Activated naive CD8-positive, alpha-beta T cell treated with anti-CD3 and anti-CD28 coated beads, Interleukin-2, amount 10 ng/mL, durations not matched to agents 7 days and 5 days (primary cell): ENCODE measurements at regions not wholly inside any gene's neighbourhood (a gene's known extent, or its start where the extent isn't known, plus 50 kb on each side); places are given as distances from the start of the nearest gene placed in this dataset.

ENCODE experiments used
- ATAC-seq: fragments of 150-1000 bp; cut with Tn5 transposase; one replicate; pipeline ENCODE4 v1.10.0; 2021; ENCODE audit warnings: low read depth, moderate library complexity
- POLR2A ChIA-PET: fragments of 350-600 bp; sonication (Branson Sonifier 250); formaldehyde crosslinking; loops from one replicate; lab custom pipeline; 2021; ENCODE audit warnings: antibody characterized with exemption; lab: Charles Lee
- DNase-seq: peaks from one replicate; pipeline ENCODE4 v3.0.0; 2021
- H3K27ac Mint-ChIP-seq: one replicate; pipeline ENCODE4 v1.8.0; 2022; ENCODE audit warnings: mild to moderate bottlenecking, mixed read lengths
- H3K27me3 Mint-ChIP-seq: one replicate; pipeline ENCODE4 v1.8.0; 2022; ENCODE audit warnings: mild to moderate bottlenecking, moderate library complexity, mixed read lengths
- H3K36me3 Mint-ChIP-seq: one replicate; pipeline ENCODE4 v1.8.0; 2021; ENCODE audit warnings: mild to moderate bottlenecking, mixed read lengths
- H3K4me1 Mint-ChIP-seq: one replicate; pipeline ENCODE4 v1.8.0; 2021; ENCODE audit warnings: mixed read lengths
- H3K4me3 Mint-ChIP-seq: one replicate; pipeline ENCODE4 v1.8.0; 2022; ENCODE audit warnings: mild to moderate bottlenecking, moderate library complexity, mixed read lengths
- H3K9me3 Mint-ChIP-seq: one replicate; pipeline ENCODE4 v1.8.0; 2021; ENCODE audit warnings: mixed read lengths

- POLR2A ChIA-PET, result interaction anchor here (0.6 to 1.0 kb wide), 2 partner anchors 10 to 1365 kb away, joined by 3 read pairs; no protein-coding TSS in a partner anchor
These were observed 71.4 kb upstream of the TANK start for GRCh38 chr2:161088658-161089350.

GRCh38 chr2:161090411-161090810 lies 69.8 kb upstream of the TANK start:
- H3K36me3 Mint-ChIP-seq, result peaks cover 21% of the 10 kb centered on the region
- H3K9me3 Mint-ChIP-seq, result peaks cover 12% of the 10 kb centered on the region
- DNase-seq, result peak; percentile 49
- peaks cover 40% of the 10 kb centered on the region for H3K4me1 Mint-ChIP-seq
- POLR2A ChIA-PET, result interaction anchor here (0.8 to 1.3 kb wide), 4 partner anchors 11 to 26 kb away, joined by 3 to 7 read pairs (median 4); no protein-coding TSS in a partner anchor
- no peaks in the 10 kb centered on the region for H3K27me3 Mint-ChIP-seq
- peak; percentile 93 for ATAC-seq
- peak overlapping the region; percentile 68 for H3K4me3 Mint-ChIP-seq
- H3K27ac Mint-ChIP-seq, result peak overlapping the region; percentile 87

More at GRCh38 chr2:161088658-161089350, 71.4 kb upstream of the TANK start:
- H3K27me3 Mint-ChIP-seq, result no peaks in the 10 kb centered on the region
- ATAC-seq (no peak), DNase-seq (no peak)
- H3K4me1 Mint-ChIP-seq, result peaks cover 36% of the 10 kb centered on the region
- no peak overlapping the region for H3K4me3 Mint-ChIP-seq
- peaks cover 20% of the 10 kb centered on the region for H3K36me3 Mint-ChIP-seq
- H3K27ac Mint-ChIP-seq, result no peak overlapping the region
- H3K9me3 Mint-ChIP-seq, result peaks cover 15% of the 10 kb centered on the region

- Mint-ChIP-seq H3K27me3 (no peaks in the 10 kb centered on the region), H3K4me3 (no peak overlapping the region), H3K9me3 (peaks cover 10% of the 10 kb centered on the region), H3K27ac (no peak overlapping the region), H3K36me3 (peaks cover 22% of the 10 kb centered on the region), H3K4me1 (peaks cover 24% of the 10 kb centered on the region)
- DNase-seq (no peak), ATAC-seq (no peak)
- POLR2A ChIA-PET, result no interaction called here
These were observed 64.9 kb upstream of the TANK start for GRCh38 chr2:161095314-161095713.

GRCh38 chr2:161096336-161096735 lies 63.9 kb upstream of the TANK start:
- H3K36me3 Mint-ChIP-seq, result peaks cover 20% of the 10 kb centered on the region

GRCh38 chr2:161097157-161097556 lies 63.1 kb upstream of the TANK start:
- H3K4me1 Mint-ChIP-seq, result peaks cover 8% of the 10 kb centered on the region
- POLR2A ChIA-PET, result no interaction called here
- peaks cover 10% of the 10 kb centered on the region for H3K9me3 Mint-ChIP-seq
- peaks cover 17% of the 10 kb centered on the region for H3K36me3 Mint-ChIP-seq
- DNase-seq, result no peak
- H3K27ac Mint-ChIP-seq, result no peak overlapping the region
- H3K27me3 Mint-ChIP-seq, result no peaks in the 10 kb centered on the region
- H3K4me3 Mint-ChIP-seq, result no peak overlapping the region
- no peak for ATAC-seq

More at GRCh38 chr2:161096336-161096735, 63.9 kb upstream of the TANK start:
- Mint-ChIP-seq H3K9me3 (peaks cover 10% of the 10 kb centered on the region), H3K4me3 (no peak overlapping the region), H3K4me1 (peaks cover 13% of the 10 kb centered on the region), H3K27ac (no peak overlapping the region), H3K27me3 (no peaks in the 10 kb centered on the region)
- ATAC-seq (no peak), DNase-seq (no peak)
- POLR2A ChIA-PET, result no interaction called here

- Mint-ChIP-seq H3K4me1 (peaks cover 8% of the 10 kb centered on the region), H3K4me3 (no peak overlapping the region), H3K9me3 (peaks cover 9% of the 10 kb centered on the region), H3K27me3 (no peaks in the 10 kb centered on the region), H3K36me3 (peaks cover 13% of the 10 kb centered on the region), H3K27ac (no peak overlapping the region)
- DNase-seq, result no peak
- POLR2A ChIA-PET, result no interaction called here
- no peak for ATAC-seq
These were observed 59.9 kb upstream of the TANK start for GRCh38 chr2:161100211-161100895.

GRCh38 chr2:161101406-161101805 lies 58.8 kb upstream of the TANK start:
- Mint-ChIP-seq H3K36me3 (peaks cover 12% of the 10 kb centered on the region), H3K27ac (no peak overlapping the region), H3K27me3 (no peaks in the 10 kb centered on the region), H3K4me3 (no peak overlapping the region), H3K9me3 (peaks cover 9% of the 10 kb centered on the region), H3K4me1 (peaks cover 8% of the 10 kb centered on the region)
- DNase-seq, result no peak
- no peak for ATAC-seq
- POLR2A ChIA-PET, result no interaction called here

GRCh38 chr2:161102770-161103450 lies 57.3 kb upstream of the TANK start:
- Mint-ChIP-seq H3K4me3 (no peak overlapping the region), H3K27me3 (no peaks in the 10 kb centered on the region), H3K27ac (no peak overlapping the region), H3K9me3 (peaks cover 7% of the 10 kb centered on the region), H3K4me1 (peaks cover 8% of the 10 kb centered on the region), H3K36me3 (peaks cover 11% of the 10 kb centered on the region)
- POLR2A ChIA-PET, result no interaction called here
- DNase-seq (no peak), ATAC-seq (no peak)

- POLR2A ChIA-PET, result no interaction called here
- Mint-ChIP-seq H3K9me3 (peaks cover 5% of the 10 kb centered on the region), H3K27me3 (no peaks in the 10 kb centered on the region)
These were observed 56.8 kb upstream of the TANK start for GRCh38 chr2:161103451-161103831.

GRCh38 chr2:161104054-161104553 lies 56.1 kb upstream of the TANK start:
- H3K36me3 Mint-ChIP-seq, result peaks cover 8% of the 10 kb centered on the region
- H3K27me3 Mint-ChIP-seq, result peaks cover 2% of the 10 kb centered on the region
- ATAC-seq, result no peak
- H3K27ac Mint-ChIP-seq, result no peak overlapping the region
- H3K9me3 Mint-ChIP-seq, result peaks cover 2% of the 10 kb centered on the region
- H3K4me1 Mint-ChIP-seq, result peaks cover 8% of the 10 kb centered on the region
- DNase-seq, result no peak
- POLR2A ChIA-PET, result no interaction called here
- H3K4me3 Mint-ChIP-seq, result no peak overlapping the region

More at GRCh38 chr2:161103451-161103831, 56.8 kb upstream of the TANK start:
- Mint-ChIP-seq H3K4me3 (no peak overlapping the region), H3K4me1 (peaks cover 8% of the 10 kb centered on the region), H3K27ac (no peak overlapping the region), H3K36me3 (peaks cover 9% of the 10 kb centered on the region)
- DNase-seq, result no peak
- ATAC-seq, result no peak

- no peaks in the 10 kb centered on the region for H3K36me3 Mint-ChIP-seq
- peaks cover 8% of the 10 kb centered on the region for H3K4me1 Mint-ChIP-seq
- peaks cover 11% of the 10 kb centered on the region for H3K27me3 Mint-ChIP-seq
- H3K9me3 Mint-ChIP-seq, result no peaks in the 10 kb centered on the region
- no peak overlapping the region for H3K27ac Mint-ChIP-seq
- ATAC-seq, result no peak
- POLR2A ChIA-PET, result no interaction called here
- no peak for DNase-seq
- H3K4me3 Mint-ChIP-seq, result no peak overlapping the region
These were observed 53.0 kb upstream of the TANK start for GRCh38 chr2:161107265-161107664.
